ENCODE measurements at regions not wholly inside any gene's neighbourhood (a gene's known extent, or its start where the extent isn't known, plus 50 kb on each side); places are given as distances from the start of the nearest gene placed in this dataset.

DNA sequence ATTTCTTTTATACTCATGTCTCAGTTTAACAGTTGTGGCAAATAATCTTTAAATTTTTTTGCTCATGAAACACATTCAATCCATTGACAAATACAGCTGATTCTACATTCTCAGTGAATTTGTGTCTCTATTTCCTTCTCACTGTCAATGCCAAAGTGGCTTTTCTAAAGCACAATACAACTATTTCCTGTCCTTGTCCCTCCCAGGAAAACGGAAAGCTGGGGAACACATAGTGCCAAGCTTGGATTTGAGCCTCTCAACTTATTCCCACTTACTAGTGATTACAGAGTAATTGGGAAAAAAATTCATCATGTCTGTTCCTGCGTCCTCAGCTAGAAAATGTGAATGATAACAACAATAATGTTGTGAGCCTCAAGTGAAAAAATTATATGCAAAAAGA, 899.7 kb upstream of the CDH2 start:
- no peak for TF ChIP-seq POLR2A (IDR thresholded peaks at IDR 0.05; ENCODE audit: low read length)
- TF ChIP-seq GATA1 (IDR thresholded peaks at IDR 0.05; ENCODE audit: low read depth, low read length): no peak
- DNase-seq: no peak

DNA sequence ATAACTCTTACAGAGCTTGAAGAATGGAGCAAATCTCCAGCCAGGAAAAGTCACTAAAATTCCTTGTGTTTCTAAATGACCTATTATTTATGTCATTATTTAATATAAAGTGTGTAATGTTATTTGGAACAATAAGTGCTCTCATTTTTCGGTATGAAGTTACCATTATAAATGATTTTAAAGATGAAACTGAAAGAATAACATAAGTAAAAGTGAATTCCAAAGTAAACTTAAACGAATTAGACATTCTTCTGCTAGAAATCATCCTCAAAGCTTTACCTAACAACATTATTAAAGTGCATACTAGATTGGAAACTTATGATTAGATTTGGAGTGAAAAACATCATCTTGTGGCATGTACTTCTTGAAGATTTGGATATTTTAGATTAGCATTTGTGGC, 897.2 kb upstream of the CDH2 start:
- TF ChIP-seq POLR2A (IDR thresholded peaks at IDR 0.05; ENCODE audit: low read length) (no peak), GATA1 (IDR thresholded peaks at IDR 0.05; ENCODE audit: low read depth, low read length) (no peak)
- no peak for DNase-seq

DNA sequence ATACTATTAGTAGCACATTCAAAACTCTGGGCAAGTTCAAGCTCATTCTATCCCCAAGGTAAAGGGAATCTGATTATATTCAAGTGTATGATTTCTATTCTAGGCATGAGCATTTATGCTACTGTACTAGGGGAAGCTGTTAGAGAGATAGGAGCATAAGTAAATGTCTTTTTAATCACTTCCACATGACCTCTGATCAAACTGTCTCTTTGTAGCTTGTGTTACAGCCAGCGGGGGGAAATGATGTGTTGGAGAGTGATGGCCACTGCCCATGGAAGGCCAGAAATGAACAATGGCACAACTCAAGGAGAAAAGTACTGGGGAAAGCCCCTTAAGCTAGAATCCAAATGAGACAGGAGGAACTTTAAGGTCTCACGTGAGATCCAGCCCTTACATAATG, 894.9 kb upstream of the CDH2 start:
- TF ChIP-seq POLR2A (IDR thresholded peaks at IDR 0.05; ENCODE audit: low read length) (no peak), GATA1 (IDR thresholded peaks at IDR 0.05; ENCODE audit: low read depth, low read length) (no peak)
- no peak for DNase-seq

DNA sequence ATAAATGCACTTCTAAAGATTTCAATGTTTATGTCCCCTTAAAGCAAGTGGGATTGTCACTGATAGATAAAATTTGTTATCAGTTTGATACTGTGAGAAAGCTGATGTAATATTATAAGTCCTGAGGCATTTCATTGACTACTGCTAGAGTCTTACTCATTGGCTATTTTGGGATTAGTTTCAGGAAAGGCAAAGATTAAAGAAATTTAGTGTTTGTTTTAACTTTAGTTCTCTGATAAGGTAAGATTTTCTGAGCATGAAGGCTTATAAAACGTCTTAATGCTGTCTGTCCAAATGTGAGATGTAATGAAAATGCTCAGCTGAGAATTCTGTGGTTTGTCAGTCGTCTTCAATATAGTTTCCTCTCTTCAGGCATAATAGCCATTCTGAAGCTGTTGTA, 886.4 kb upstream of the CDH2 start:
- TF ChIP-seq POLR2A (IDR thresholded peaks at IDR 0.05; ENCODE audit: low read length): no peak
- TF ChIP-seq GATA1 (IDR thresholded peaks at IDR 0.05; ENCODE audit: low read depth, low read length): no peak
- no peak for DNase-seq

DNA sequence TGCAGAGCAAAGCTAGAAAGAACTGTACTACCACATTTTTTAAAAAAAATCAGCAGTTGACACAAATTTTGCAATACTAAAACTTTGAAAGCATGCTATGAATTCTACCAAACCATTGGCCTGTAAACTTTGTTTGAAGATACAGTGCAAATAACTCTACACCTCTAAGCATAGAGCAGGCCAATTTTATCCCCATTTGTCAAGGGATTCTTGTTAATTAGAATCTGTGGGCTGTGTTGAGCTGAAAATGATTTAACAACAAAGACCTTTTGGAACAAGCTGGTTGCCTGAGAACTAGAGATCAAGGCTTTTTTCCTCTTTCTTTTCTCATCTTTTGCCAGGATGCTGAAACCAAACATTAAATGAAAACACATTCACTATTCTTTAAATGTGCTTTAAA, 886.0 kb upstream of the CDH2 start:
- no peak for DNase-seq
- TF ChIP-seq GATA1 (IDR thresholded peaks at IDR 0.05; ENCODE audit: low read depth, low read length) (no peak), POLR2A (IDR thresholded peaks at IDR 0.05; ENCODE audit: low read length) (no peak)

DNA sequence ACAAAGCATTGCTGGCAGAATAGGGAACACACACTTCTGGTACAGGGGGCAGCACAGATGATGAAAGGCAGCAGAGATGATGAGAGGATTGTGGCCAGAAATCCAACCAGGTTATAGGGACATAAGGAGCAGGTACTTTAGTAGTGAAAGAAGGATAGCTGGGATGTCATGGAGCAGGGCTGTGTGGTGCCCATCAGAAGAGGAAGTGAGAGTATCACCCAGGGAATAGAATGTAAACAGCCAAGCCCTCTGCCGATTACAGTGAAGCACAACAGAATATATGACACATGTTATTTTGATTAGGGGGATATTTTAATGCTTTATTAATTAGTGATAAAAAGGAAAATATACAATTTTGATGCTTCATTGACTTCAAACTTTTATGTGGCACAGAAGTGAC, 883.4 kb upstream of the CDH2 start:
- DNase-seq: no peak
- TF ChIP-seq POLR2A (IDR thresholded peaks at IDR 0.05; ENCODE audit: low read length): no peak
- TF ChIP-seq GATA1 (IDR thresholded peaks at IDR 0.05; ENCODE audit: low read depth, low read length): no peak

DNA sequence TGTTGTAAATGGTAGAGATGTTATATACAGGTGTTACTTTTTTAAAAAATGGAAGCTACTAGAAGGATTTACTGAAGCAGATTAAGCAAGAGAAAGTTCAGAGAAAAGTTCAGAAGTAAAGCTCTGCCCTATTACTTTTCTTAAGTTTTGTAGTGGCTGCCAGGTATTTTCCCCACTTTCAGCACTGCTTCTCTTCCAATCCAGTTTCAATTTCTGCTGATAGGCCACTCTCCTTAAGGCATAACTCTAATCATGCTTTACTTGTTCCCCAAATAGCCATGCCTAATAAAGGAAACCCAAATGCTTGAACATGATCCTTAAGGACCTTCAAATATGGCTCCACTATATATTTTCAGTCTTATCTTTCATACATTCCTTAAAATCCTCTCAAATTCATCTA, 880.8 kb upstream of the CDH2 start:
- TF ChIP-seq GATA1 (IDR thresholded peaks at IDR 0.05; ENCODE audit: low read depth, low read length): no peak
- no peak for TF ChIP-seq POLR2A (IDR thresholded peaks at IDR 0.05; ENCODE audit: low read length)
- DNase-seq: no peak

DNA sequence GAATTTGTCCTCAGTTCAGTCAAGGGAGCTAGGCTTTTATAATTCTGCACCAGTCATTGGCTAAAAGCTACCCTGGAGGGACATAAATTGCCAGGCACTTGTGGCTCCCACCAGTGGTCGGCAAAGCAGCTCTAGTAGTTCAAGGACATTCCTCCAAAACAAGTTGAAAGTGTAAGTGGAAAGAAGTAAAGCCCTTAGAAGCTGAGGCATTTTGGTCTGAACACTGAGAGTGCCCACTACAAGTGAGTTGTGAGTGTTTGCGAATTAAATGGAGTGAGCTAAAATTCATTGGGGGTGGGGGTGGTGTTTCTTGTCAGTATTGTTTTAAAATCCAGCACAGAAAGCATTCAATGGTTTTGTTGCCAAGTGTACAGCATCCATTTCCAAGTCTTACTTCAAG, 879.9 kb upstream of the CDH2 start:
- no peak for DNase-seq

DNA sequence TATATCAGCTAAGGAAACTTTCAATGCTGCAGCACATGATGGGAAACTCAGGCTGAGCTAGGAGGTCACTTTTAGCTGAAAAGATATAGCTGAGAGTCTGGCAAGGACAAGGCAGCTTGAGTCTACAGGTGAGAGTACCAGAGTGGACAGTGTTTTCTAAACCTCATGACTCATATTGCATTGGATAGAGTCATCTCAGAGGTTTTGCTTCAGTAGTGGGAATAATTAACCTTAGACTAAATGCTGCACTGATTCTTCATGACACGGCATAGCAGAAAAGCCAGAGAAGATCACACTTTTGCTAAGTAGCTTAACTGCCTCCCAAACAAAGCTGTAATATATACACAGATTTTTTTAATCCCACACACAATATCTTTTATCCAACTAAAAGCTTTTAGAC, 865.0 kb upstream of the CDH2 start:
- no peak for DNase-seq
- TF ChIP-seq POLR2A (IDR thresholded peaks at IDR 0.05; ENCODE audit: low read length) (no peak), GATA1 (IDR thresholded peaks at IDR 0.05; ENCODE audit: low read depth, low read length) (no peak)

More for the DNA sequence above, 879.9 kb upstream of the CDH2 start:
- TF ChIP-seq GATA1 (IDR thresholded peaks at IDR 0.05; ENCODE audit: low read depth, low read length): no peak
- TF ChIP-seq POLR2A (IDR thresholded peaks at IDR 0.05; ENCODE audit: low read length): no peak

DNA sequence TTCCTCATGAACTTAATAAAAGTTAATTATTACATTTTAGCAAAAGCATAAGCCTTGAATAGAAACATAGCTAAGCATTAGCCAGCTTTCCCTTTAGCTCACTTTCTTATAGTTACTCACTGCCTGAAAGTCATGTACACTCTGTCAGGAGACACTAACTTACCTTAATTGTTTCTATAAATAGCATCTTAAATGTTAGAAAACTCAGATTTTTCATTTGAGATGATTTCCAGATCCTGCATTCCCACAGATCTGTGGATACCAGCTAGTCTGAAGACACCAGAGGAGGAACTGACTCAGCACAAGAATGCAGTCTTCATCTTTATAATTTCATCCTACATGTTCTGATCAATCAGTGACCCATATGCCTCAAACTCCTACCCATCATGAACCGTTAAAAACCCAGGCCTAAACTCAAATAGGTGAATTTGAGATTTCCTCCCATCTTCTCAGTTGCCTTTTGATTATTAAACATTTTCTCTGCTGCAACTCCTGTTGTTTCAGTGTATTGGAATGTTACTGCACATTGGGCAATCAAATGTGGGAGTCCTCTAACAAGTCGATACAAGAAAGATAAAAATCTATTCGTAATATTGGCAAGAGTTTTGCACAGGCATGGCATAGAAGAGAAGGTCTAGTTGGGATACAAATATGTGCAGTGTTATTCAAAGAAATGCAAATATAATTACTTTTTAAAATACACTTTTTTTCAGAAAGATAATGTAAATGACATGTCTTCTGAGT, 857.4 kb upstream of the CDH2 start:
- DNase-seq: no peak
- TF ChIP-seq POLR2A (IDR thresholded peaks at IDR 0.05; ENCODE audit: low read length) (no peak), GATA1 (IDR thresholded peaks at IDR 0.05; ENCODE audit: low read depth, low read length) (no peak)

DNA sequence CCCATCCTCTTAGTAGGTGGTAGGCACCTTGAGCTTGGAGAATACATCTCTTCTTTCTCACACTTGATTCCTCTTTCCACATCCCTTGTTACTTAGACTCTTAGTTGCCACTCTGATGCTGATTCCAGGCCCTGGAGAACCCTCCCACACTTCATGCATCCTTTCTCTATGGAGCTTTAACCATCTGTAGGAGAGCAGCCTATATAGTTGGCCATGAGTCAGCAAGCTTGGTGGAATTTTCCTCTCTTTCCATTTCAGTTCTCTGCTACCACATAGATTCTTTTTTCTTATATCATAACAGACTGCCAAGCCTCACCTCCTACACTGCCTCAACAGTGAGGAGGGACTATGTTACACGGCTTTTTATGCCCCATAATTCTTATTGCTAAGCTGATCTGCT, 851.6 kb upstream of the CDH2 start:
- TF ChIP-seq GATA1 (IDR thresholded peaks at IDR 0.05; ENCODE audit: low read depth, low read length) (no peak), POLR2A (IDR thresholded peaks at IDR 0.05; ENCODE audit: low read length) (no peak)
- no peak for DNase-seq

DNA sequence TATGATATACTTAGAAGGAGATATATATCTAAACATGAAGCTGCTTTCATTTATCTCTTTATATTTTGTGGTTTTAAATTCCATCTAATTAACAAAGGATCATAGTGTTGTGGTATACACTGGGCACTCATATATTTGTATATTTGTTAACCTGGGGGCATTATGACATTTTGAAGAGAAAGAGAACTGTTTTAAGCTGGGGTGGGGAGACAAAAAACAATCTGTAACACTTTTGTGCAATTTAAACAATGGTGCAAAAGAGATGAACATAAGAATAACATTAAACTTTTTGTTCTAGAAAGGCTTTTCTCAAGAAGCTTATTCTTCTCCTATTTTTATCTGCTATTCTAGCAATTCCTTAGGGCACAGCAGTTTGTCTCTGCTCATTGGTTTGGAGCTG, 842.0 kb upstream of the CDH2 start:
- TF ChIP-seq GATA1 (IDR thresholded peaks at IDR 0.05; ENCODE audit: low read depth, low read length): no peak
- TF ChIP-seq POLR2A (IDR thresholded peaks at IDR 0.05; ENCODE audit: low read length): no peak

DNA sequence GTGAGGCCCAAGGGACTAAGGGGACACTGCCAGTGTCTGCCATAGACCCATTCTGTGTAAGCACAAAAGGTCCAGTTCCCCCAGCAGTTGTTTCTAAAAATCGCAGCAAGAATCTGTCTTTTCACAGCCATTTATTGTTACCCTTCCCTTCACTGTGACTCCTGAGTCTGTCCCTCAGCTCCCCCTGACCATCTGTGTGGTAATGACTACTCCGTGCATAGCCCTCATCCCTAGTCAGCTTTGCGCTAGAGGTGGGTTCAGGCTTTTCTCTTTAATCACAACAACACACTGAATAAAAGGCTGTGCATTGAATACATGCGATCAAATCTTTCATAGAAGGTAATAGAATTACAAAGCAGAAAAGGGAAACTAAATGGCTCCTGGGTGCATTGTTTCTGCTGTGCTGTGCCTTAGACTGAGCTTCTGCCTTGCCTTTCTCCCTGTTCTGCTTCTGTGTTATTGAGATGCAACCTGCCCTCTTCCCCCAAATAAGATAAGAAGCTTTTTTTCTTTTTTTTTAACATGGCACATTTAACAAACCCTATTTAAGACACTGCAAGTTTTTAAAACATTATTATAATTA, 836.0 kb upstream of the CDH2 start:
- no peak for DNase-seq
- no peak for TF ChIP-seq POLR2A (IDR thresholded peaks at IDR 0.05; ENCODE audit: low read length)
- TF ChIP-seq GATA1 (IDR thresholded peaks at IDR 0.05; ENCODE audit: low read depth, low read length): no peak

More for the DNA sequence above, 842.0 kb upstream of the CDH2 start:
- DNase-seq: no peak

DNA sequence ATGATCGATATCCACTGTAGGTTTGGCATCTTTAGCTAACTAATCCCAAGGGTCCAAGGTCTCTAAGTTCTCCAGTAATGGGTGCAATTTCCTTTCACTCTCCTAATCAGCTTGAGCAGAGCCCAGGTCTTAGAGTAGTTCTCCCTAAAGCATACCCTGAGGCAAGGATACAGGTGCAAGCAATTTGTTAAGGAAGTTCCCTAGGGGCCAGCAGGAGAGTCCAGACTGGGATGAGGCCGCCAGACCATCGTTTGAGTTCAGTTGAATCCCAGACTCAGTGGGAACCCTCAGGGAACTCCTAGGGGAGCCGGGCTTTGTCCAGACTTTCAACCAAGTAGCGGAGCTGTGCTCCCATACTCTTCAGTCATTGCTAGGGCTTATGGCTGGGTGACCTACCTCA, 835.4 kb upstream of the CDH2 start:
- DNase-seq: no peak
- TF ChIP-seq POLR2A (IDR thresholded peaks at IDR 0.05; ENCODE audit: low read length) (no peak), GATA1 (IDR thresholded peaks at IDR 0.05; ENCODE audit: low read depth, low read length) (no peak)

DNA sequence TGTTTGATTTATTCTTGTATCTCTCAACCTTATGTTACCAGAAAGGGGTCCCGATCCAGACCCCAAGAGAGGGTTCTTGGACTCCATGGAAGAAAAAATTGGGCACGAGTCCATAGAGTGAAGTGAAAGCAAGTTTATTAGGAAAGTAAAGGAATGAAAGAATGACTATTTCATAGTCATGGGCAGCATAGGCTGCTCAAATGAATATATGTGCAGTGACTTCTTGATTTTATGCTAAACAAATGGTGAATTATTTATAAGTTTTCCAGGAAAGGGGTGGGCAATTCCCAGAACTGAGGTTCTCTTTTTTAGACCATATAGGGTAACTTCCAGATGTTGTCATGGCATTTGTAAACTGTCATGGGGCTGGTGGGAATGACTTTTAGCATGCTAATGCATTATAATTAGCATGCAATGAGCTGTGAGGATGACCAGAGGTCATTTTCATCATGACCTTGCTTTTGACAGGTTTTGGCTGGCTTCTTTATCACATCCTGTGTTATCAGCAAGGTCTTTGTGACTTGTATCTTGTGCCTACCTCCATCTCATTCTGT, 832.4 kb upstream of the CDH2 start:
- no peak for TF ChIP-seq GATA1 (IDR thresholded peaks at IDR 0.05; ENCODE audit: low read depth, low read length)
- TF ChIP-seq POLR2A (IDR thresholded peaks at IDR 0.05; ENCODE audit: low read length): no peak

More for the DNA sequence above, 832.4 kb upstream of the CDH2 start:
- no peak for DNase-seq

All from erythroblast (primary cell).